ENCODE measurements at regions not wholly inside any gene's neighbourhood (a gene's known extent, or its start where the extent isn't known, plus 50 kb on each side); places are given as distances from the start of the nearest gene placed in this dataset.

DNA sequence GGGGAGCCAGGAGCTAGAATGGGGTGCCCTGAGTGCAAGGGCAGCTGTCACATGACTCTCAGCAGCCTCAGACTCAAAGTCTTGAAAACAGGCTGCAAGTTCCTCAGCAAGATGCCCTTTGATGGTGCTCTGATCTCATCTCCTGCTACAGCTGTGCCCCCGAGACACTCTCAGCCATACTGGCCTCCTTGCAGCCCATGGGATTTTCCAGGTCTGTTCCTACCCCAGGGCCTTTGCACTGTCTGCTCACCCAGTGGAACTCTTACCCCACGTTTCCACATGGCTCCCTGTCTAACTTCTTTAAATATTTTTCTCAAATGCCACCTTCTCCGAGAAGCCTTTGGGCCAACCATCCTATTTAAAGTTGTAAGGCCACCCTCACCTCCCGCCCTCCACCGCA lies 146.9 kb downstream of the C16orf95 start:
- DNase-seq = no peak

DNA sequence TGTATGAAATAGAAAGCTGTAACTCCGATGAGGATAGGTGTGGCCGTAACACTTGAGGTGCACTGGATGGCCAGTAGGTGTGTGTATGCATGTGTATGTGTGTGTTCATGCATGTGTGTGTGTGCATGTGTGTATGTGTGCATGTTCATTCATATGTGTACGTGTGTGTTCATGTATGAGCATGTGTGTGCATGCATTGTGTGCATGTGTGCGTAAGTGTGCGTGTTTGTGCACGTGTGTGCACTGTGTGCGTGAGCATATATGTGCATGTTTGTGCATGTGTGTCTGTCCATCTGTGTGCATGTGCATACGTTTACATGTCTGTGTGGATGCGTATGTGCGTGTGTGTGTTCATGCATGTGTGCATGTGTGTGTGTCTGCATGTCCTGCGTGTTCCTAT lies 145.5 kb downstream of the C16orf95 start:
- no peak for DNase-seq

DNA sequence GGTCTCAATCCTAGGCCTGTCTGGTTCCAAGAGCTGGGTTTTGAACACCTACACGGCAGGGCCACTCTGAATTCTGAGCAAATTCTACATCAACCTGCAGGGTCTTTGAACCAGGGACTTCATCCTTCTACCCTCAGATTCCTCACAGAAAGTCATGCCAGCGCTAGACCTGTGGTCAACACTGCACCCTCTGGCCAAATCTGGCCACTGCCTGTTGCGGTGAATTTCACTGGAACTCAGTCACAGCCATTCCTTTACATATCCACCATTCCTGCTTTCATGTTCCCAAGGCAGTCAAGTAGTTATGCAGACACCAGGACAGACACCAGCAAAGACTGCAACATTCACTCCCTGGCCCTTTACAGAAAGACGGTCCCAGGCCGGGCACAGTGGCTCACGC lies 144.6 kb downstream of the C16orf95 start:
- DNase-seq = no peak

DNA sequence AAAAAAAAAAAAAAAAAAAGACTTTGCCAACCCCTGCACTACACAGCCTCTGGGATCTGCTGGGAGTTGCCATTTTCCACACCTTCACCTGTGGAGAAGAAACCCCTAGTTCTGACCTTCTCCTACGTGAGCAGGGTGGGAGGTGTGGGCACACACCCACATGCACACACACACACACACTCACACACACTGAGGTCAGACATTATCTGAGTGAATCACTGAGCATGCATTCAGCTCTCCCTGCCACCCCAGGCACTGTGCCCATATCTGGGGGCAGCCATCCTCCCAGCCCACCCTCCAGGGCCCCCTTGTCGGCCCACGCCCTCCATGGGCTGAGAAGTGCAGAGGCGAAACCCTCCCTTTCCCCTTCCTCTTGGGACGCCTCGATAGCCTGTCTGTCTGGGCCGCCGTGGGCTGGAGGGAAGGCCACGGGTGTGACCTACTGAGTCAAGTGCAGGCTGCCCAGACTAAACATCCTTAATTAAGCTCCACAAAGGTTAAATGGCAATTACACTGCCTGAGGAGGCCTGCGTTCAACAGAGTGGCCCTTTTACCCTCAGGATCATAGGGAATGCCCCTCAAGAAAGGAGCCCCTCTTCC lies 143.8 kb downstream of the C16orf95 start:
- DNase-seq = no peak

DNA sequence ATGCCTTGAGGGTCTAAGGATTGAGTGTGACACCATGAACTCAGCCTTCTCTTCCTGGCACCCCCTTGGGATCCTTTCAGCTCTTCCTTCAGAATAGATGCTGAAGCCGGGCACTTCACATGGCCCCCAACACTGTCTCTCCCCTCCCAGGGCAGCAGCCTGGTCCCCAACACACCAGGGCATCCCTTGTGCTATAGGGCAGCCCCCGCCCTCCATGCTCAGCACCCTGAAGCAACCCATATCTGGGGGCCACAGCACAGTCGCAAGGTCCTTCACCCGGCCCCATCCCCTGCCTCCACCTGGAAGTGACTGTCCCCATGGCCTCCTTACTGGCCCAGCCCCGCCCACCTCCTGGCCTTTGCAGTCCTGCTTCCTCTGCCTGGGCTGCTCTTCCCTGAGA lies 143.1 kb downstream of the C16orf95 start:
- DNase-seq = no peak

DNA sequence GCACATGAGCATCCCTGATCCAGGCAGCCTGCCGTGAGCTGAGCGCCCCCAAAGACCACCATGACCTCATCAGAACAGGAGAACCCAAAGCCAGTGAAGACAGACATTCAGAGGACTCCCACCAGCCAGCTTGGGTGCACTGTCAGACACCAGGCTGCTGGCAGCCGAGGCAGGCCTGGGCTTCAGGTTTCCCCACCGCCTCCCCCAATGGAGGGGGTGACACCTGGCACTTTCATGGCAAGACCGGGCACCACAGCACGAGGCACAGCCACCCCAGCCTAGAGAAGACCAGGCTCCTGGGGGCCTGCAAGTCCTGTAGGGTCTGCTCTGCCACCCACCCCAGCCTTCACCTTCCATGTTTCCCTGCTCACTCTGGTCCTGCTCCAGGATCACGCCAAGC lies 140.5 kb downstream of the C16orf95 start:
- DNase-seq = no peak

DNA sequence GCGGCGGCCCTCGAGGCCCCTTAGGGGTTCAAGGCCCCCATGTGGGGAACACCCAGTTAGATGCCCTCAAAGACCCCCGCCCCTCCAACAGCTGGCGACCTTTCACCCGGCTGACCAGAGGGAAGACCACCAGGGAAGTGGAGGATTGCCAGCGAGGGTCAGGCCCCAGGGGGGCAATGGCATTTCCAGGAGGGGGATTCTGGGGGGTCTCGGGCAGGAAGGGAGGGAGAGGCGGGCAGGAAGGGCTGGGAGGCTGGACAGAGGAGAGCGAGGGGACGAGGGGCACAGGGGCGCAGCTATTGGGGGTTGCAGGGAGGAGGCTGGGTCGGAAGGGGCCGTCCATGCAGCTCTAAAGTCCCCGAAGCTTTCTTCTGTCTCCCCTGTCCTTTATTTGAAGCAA lies 139.5 kb downstream of the C16orf95 start:
- no peak for DNase-seq

DNA sequence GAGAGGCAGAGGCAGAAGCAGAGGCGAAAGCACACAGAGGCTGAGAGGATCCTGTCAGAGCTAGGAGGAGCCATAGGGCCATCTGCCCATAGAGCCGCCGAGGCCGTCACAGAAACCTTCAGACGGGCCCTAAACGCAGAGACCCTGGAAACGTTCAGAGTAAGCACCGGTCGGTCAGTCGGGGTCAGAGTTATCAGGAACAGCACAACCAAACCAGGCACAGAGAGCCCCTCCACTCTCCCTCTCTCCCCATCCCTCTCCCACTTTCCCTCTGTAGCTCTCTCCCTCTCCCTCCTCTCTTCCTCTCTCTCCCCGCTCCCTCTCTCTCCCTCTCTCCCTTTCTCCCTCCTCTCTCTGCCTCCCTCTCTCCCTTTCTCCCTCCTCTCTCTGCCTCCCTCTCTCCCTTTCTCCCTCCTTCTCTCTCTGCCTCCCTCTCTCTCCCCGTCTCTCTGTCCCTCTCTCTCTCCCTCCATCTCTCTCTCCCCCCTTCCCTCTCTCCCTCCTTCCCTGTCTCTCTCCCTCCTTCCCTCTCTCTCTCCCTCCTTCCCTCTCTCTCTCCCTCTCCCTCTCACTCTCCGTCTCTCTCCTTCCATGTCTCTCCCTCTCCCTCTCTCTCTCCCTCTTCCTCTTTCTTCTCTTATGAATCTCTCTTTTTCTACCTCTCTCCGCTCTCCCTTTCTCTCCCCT lies 138.9 kb downstream of the C16orf95 start:
- no peak for DNase-seq

DNA sequence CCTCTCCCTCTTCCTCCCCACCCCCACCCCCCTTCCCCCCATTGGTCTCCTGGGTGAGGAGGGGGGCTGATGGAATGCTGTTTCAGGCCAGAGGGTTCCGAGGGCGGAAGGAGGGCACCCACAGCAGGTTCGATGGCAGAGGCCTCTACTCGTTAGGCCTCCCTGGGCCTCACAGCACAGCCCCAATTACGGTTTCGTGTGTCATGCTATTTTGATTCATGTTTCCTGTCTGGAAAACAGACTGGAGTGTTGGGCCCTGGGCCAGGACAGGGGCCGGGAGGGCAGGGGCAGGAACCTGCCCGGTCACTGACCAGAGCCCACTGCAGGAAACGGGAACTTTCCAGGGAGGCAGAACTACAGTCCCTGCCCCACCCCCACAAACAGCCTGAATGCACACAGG lies 138.2 kb downstream of the C16orf95 start:
- DNase-seq = no peak

DNA sequence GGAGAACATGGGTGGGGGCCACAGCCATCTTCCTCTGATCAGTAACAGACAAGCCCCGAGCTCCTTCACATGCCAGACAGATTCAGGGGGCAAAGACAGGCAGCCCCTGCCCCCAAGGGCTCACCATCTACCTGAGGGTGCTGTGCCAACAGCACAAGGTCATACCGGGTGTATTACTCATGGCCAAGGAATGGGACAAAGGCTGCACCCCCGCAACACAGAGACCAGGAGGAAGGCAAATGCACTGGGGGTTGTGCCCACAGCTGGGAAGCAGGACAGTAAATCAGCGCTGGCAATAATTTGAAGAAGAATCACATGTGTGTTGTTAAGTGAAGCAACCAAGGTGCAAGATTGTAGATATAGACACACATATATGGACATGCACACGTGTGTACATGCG lies 137.1 kb downstream of the C16orf95 start:
- no peak for DNase-seq

DNA sequence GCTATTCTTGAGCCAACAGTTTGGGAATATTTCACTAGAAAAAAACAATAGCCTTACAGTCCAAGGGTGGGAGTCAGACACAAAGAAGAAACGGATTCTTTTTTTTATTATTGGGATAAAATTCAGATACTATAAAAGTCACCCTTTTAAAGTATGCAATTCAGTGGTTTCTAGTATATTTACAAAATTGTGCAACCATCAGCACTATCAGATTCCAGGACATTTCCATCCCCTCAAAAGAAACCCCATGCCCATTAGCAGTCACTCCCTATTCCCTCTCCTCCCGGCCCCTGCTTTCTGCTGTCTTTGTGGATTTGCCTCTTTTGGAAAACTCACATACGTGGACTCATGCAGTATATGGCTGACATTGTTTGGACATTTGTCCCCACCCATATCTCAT lies 134.4 kb downstream of the C16orf95 start:
- DNase-seq = no peak

DNA sequence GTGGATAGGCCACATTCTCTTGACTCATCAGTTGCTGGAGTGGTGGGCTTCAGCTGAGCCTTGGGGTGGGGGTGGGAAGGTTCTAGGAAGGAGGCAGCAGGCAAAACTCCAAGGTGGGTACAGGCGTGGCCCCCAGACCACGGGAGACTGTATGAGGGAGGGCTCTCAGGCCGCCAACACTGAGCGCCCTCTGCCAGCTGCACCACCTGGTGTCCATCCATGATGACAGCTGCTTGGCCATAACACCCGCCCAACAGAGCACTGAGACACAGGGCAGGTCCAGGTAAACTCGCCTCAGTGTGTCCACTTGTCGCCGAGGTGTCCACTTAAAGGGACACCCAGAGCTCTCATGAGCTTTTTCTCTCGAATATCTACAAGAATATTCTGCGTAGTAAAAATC lies 133.5 kb downstream of the C16orf95 start:
- no peak for DNase-seq

DNA sequence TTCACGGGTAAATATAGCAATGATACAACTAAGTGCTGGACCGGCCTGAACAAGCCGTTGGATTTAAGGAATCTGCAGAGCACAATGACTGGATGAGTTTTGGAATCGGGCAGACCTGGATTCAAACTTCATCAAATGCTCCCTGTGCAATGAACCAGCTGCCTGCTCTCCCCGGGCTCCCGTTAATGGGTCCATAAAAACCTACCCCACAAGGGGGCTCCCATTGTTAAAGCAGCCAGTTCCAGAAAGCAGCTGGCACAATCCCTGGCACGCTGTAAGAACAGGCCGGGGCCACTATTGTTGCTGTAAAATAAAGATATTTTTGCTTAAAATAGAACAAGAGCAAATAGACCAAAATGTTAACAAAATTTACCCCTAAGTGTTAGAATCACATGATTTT lies 131.9 kb downstream of the C16orf95 start:
- no peak for DNase-seq

DNA sequence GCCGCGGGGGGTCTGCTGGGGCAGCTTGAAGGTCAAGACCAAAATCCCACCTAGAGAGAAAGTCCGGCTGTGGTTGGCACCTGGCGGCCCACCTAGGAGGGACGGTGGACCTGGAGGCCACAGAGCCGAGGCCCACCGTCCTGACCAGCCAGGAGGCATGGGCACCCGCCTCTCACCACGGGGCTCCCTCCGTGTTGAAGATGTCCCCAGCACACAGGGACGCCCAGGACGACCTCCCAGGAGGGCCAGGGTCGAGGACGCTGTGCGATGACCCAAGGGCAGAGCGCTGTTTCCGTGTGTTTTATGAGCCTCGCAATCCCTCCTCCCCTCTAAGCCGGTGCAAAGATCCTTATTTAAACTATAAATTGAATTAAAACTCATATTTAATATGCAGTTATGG lies 131.2 kb downstream of the C16orf95 start:
- no peak for DNase-seq

DNA sequence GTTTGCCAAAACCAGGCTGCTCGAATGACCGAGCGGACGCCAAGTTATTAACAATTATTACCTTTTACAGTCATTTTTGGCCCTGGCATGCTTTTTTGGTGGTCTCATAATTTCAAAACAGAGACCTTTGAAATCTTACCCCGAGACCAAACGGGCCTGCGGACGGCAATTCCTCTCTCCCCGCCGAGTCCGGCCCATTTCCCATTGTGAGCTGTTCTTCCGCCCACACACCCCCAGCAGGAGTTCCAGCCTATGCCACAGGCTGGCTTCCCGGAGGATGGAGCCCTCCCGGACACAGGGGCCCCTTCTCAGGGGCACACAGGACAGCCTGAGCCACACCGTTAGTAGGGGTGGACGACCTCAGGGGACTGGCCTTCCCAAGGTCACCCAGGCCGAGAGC lies 130.7 kb downstream of the C16orf95 start:
- no peak for DNase-seq

DNA sequence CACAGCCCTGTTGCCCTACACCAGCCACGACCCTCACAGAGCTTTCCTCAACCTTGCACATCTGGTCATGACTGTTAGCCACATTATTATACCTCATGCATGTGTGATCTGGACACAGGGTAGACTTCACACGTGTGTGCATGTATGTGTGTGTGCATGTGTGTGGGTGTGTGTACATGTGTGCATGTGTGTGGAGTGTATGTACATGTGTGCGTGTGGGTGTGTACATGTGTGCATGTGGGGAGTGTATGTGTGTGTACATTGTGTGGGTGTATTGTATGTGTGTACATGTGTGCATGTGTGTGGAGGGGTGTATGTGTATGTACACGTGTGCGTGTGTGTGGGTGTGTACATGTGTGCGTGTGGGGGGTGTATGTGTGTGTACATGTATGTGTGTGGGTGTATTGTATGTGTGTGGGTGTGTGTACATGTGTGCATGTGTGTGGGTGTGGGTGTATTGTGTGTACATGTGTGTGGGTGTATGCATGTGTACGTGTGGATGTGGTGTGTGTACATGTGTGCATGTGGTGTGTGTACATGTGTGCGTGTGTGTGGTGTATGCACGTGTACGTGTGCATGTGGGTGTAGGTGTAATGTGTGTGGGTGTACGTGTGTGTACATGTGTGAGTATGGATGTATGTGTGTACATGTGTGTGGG lies 130.2 kb downstream of the C16orf95 start:
- DNase-seq = no peak

DNA sequence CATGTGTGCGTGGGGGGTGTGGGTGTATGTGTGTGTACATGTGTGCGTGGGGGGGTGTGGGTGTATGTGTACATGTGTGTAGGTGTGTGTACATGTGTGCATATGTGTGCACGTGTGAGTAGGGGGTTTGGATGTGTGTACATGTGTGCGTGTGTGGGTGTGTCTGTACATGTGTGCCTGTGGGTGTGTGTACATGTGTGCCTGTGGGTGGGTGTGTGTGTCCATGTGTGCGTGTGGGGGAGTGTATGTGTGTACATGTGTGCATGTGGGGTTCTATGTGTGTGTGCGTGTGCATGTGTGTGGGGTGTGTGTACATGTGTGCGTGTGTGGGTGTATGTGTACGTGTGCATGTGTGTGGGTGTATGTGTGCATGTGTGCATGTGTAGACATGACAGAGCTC lies 129.1 kb downstream of the C16orf95 start:
- DNase-seq = no peak

DNA sequence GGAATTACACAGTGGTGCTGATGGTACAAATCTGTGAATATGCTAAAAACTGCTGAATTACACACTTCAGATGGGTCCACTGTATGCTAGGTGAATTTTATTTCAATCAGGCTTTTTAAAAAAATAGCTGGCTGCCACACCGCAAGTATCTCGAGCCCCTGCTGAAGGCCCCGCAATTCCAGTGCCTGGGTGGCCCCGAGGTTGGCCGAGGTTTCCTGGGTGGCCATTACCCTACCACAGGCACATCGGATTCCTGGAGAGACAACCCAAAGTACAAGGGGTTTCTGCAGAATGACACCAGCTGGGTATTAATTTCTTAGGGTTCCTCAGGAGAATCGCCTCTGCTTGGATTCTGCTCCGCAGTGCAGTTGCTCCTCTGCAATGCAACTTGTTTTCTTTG lies 127.8 kb downstream of the C16orf95 start:
- no peak for DNase-seq

DNA sequence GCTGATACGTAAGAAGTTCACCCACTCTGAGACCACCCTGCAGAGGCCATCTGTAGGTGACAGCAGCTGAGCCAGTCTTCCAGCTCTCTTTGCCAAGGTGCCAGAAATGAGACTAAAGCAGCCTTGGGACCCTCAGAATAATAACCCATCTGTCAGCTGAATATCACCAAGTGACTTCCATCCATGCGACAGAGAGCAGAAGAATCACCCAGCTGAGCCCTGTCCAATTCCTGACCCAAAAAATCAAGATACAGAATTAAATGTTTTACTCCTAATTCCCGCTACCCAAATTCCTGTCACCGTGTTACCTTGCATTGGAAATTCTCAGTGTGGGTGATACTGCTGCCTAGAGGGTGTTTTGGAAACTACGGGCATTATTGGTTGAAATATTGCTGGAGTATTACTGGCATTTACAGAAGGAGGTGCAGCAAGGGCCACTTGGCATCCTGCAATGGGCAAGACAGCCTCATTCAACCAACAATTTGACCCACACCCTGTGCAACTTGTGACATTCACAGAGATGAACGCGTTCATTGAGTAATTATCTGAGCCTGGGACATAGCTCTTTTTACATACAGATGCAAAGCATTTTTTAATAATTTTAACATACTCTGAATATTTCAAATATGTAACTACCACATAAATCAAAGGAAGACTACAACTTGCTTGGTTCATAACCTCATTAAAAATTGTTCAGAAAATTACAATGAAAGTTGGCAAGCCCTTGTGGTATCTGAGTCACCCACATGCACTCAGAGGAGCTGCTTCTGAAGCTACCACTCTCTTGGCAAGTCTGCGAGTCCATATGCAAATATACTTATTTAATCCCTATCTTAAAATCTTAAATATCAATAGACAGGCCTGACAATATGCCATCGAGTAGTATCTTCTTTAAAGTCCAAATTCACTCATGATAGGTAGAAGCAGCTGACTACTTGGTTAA lies 126.6 kb downstream of the C16orf95 start:
- DNase-seq = no peak

DNA sequence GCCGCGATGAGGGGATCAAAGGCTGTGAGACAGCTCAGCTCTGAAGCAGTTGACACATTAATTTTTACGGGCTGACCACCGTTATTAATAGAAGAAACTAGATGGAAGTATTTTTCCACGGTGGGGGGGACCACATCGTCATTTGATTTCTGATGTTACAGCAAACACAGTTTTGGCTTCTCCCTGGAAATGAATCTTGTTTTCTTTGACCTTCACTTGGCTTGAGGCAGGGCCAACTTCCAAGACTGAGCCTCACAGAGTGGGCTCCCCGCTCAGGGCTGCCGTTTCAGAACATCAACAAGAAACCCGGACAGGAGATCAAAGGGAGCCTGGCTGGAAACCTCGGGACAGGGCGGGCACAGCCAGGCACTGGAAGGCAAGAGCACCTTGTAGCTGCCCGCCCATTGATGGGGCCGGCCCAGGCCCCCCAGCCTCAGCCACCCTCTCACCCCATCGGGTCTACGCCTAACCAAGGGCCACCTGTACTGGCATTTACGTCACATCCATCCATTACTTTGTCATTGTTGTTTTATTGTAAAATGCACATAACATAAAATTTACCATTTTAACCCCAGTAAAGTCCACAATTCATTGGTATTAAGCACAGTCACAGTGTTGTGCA lies 124.6 kb downstream of the C16orf95 start:
- no peak for DNase-seq

DNA sequence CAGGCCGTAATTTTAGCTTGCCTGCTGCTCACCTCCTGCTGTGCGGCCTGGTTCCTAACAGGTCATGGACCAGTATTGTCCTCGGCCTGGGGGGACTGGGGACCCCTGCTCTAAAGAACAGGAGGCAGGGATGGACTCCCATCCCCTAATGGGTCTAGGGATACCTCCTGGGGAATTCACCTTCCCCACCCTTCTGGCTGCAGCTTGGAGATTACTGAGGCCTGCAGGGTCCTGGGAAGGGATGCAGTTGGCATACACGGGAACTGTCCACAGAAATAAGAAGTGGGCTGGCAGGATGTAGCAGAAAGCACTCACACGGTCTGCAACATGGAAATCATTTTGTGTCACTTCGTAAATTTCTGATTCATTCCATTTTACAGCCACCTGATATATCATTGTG lies 123.0 kb downstream of the C16orf95 start:
- DNase-seq = no peak

DNA sequence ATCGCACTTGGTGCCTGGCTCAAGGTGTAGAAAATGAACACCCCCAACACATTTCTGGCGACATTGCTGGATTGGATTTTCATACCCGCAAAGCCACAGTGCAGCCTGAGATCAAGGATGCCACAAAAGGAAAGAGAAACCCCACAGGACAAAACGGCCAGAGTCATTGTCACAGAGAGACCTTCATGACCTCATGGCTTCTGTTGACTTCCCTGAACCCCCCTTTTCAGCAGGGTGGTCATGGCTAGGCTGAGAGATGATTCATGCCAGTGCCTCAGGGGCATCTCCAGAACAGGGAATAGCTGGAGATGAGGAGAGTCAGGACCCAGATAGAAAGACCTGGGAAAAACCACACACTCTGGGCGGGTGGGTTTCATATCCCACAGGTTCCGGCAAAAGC lies 122.0 kb downstream of the C16orf95 start:
- no peak for DNase-seq

DNA sequence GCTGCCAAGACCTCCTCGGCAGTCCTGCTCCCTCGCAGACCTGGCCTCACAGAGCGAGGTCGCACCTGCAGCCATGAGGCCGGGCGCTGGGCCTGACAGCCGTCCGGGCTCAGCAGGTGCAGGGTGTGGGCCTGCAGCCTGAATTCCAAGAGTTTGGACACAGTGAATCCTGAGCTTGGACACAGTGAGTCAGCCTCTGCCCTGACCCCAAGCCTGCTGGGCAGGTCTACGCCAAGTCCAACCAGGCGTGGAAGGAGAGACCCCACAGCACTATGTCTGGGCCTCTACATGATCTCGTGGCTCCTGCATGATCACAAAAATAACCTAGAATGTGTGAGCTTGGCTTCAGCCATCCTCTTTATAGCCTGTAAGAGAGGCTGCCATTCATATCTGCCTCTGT lies 121.0 kb downstream of the C16orf95 start:
- no peak for DNase-seq
